Prostate gland (tissue), 2 donors: ENCODE measurements at regions not wholly inside any gene's neighbourhood (a gene's known extent, or its start where the extent isn't known, plus 50 kb on each side); places are given as distances from the start of the nearest gene placed in this dataset.

Experiments used
- DNase-seq: peaks from one replicate; pipeline ENCODE4 v3.0.0-alpha.2; 2019; ENCODE audit warnings: low spot score
- H3K27ac ChIP-seq, 2 donors: fragments of 200-600 bp; sonication (generic); 2 replicates each; pipeline ENCODE4 v1.5.1; 2017 to 2019
- H3K27me3 ChIP-seq: fragments of 200-600 bp; sonication (generic); replicated peaks from 2 replicates; pipeline ENCODE4 v1.5.1; 2019; ENCODE audit not compliant: insufficient read depth
- H3K36me3 ChIP-seq, 2 donors: fragments of 200-600 bp; sonication (generic); 1 replicate in 1 of 2; 2 replicates in 1 of 2; pipeline versions ENCODE4 v1.5.1 to v1.8.1; 2017 to 2019
- H3K4me1 ChIP-seq: fragments of 200-600 bp; sonication (generic); replicated peaks from 2 replicates; pipeline ENCODE4 v1.5.1; 2019
- H3K4me3 ChIP-seq, 2 donors: fragments of 200-600 bp; sonication (generic); 2 replicates each; pipeline ENCODE4 v1.5.1; 2017 to 2019
- H3K9me3 ChIP-seq: fragments of 200-600 bp; sonication (generic); 2 replicates; pipeline ENCODE4 v1.5.1; 2017
- CTCF ChIP-seq, 4 experiments: fragments of 200-600 bp in 2 of 4; fragments of 450-650 bp in 2 of 4; sonication (generic) in 2 of 4; IDR thresholded peaks; 1 replicate in 3 of 4; 2 replicates in 1 of 4; pipeline ENCODE4 v1.5.1; 2016 to 2019; ENCODE audit warnings: antibody characterized with exemption in 4 of 4, mild to moderate bottlenecking in 2 of 4, moderate library complexity in 2 of 4
- POLR2A ChIP-seq: fragments of 450-650 bp; IDR thresholded peaks from one replicate; pipeline ENCODE4 v1.6.1; 2016; ENCODE audit warnings: antibody characterized with exemption, mild to moderate bottlenecking
- POLR2AphosphoS5 ChIP-seq: sonication (generic); formaldehyde crosslinking; IDR thresholded peaks from one replicate; pipeline ENCODE4 v1.6.1; 2017; ENCODE audit warnings: antibody characterized with exemption
- WGBS: methylation state at CpG from one replicate; pipeline ENCODE4 v1.1.5; 2018; 5-methylcytosine and 5-hydroxymethylcytosine counted together
- intact Hi-C: fragments of 100-400 bp; cut with DNase I; formaldehyde crosslinking; loops from one replicate; pipeline ENCODE4 v1.14.2; 2022

DNA sequence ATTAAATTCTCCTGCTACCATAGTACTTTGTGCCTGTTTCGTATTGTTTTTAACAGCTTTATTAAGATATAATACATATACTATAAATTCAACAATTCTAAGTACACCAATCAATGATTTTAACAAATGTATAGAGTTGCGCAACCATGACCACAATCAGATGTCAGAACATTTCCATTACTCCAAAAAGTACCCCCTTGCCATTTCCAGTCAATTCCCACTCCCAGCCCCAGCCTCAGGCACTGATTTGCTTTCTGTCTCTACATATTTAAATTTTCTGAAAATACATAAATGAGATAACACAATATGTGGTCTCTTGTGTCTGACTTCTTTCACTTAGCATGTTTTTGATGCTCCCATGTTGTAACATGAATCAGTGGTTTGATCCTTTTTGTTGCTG is 193.9 kb downstream of the FIGN start:
- Histone ChIP-seq H3K9me3 (no peaks in the 10 kb centered on the region), H3K27ac (no peak overlapping the region), H3K4me1 (no peaks in the 10 kb centered on the region), H3K4me3 (no peak overlapping the region), H3K27me3 (no peaks in the 10 kb centered on the region), H3K36me3 (no peaks in the 10 kb centered on the region)
- TF ChIP-seq CTCF (IDR thresholded peaks at IDR 0.05) (no peak), POLR2A (no peak), POLR2AphosphoS5 (no peak)
- DNase-seq, result no peak
- intact Hi-C loops, result no loop called here
- WGBS, result 93% methylated on average over 2 of the region's 2 CpGs

- TF ChIP-seq POLR2A, result no peak
- TF ChIP-seq CTCF (IDR thresholded peaks at IDR 0.05), result no peak
- TF ChIP-seq POLR2AphosphoS5, result no peak
- DNase-seq, result no peak
- no peaks in the 10 kb centered on the region for H3K27me3 ChIP-seq
- intact Hi-C loops, result no loop called here
- H3K36me3 ChIP-seq, result no peaks in the 10 kb centered on the region
- H3K4me1 ChIP-seq, result no peaks in the 10 kb centered on the region
- H3K27ac ChIP-seq, result no peak overlapping the region
- H3K4me3 ChIP-seq, result no peak overlapping the region
- 90% methylated on average over 2 of the region's 2 CpGs for WGBS
- H3K9me3 ChIP-seq, result no peaks in the 10 kb centered on the region
Measured at GRCh38 chr2:163541495-163541894, 194.3 kb downstream of the FIGN start.

GRCh38 chr2:163528640-163529217 is 207.1 kb downstream of the FIGN start:
- Histone ChIP-seq H3K36me3 (no peaks in the 10 kb centered on the region), H3K4me1 (no peaks in the 10 kb centered on the region), H3K27me3 (no peaks in the 10 kb centered on the region), H3K4me3 (no peak overlapping the region), H3K9me3 (no peaks in the 10 kb centered on the region), H3K27ac (no peak overlapping the region)
- DNase-seq, result no peak
- TF ChIP-seq POLR2A, result no peak
- TF ChIP-seq POLR2AphosphoS5, result no peak
- no peak for TF ChIP-seq CTCF (IDR thresholded peaks at IDR 0.05)
- intact Hi-C loops, result no loop called here
- 42% methylated on average over 1 of the region's 1 CpG for WGBS

- intact Hi-C loops, result no loop called here
- TF ChIP-seq POLR2AphosphoS5 (no peak), CTCF (IDR thresholded peaks at IDR 0.05) (no peak), POLR2A (no peak)
- no peak for DNase-seq
Measured at GRCh38 chr2:163527381-163527780, 208.4 kb downstream of the FIGN start.

GRCh38 chr2:163518762-163519161 is 217.0 kb downstream of the FIGN start:
- intact Hi-C loops, result no loop called here
- Histone ChIP-seq H3K4me3 (no peak overlapping the region), H3K9me3 (no peaks in the 10 kb centered on the region), H3K36me3 (no peaks in the 10 kb centered on the region), H3K27ac (no peak overlapping the region), H3K27me3 (no peaks in the 10 kb centered on the region), H3K4me1 (no peaks in the 10 kb centered on the region)
- WGBS, result 73% methylated on average over 2 of the region's 2 CpGs
- DNase-seq, result no peak
- no peak for TF ChIP-seq POLR2A
- TF ChIP-seq CTCF (IDR thresholded peaks at IDR 0.05), result no peak
- no peak for TF ChIP-seq POLR2AphosphoS5

More at GRCh38 chr2:163527381-163527780, 208.4 kb downstream of the FIGN start:
- Histone ChIP-seq H3K4me1 (no peaks in the 10 kb centered on the region), H3K36me3 (no peaks in the 10 kb centered on the region), H3K9me3 (no peaks in the 10 kb centered on the region), H3K27ac (no peak overlapping the region), H3K4me3 (no peak overlapping the region), H3K27me3 (no peaks in the 10 kb centered on the region)
